ENCODE measurements at regions not wholly inside any gene's neighbourhood (a gene's known extent, or its start where the extent isn't known, plus 50 kb on each side); places are given as distances from the start of the nearest gene placed in this dataset.

- Histone ChIP-seq H3K4me1 (ENCODE audit: control insufficient read depth, extremely low read depth, insufficient read depth, low read length) (peaks cover 14% of the 10 kb centered on the region), H3K4me2 (ENCODE audit: insufficient read depth, low read length) (no peak overlapping the region), H3K9me3 (replicated peaks; ENCODE audit: control insufficient read depth, insufficient read depth, low read length) (no peaks in the 10 kb centered on the region), H4K20me1 (replicated peaks; ENCODE audit: control insufficient read depth, extremely low read depth, insufficient read depth, low read length) (no peaks in the 10 kb centered on the region), H3K9ac (replicated peaks; ENCODE audit: extremely low read depth, insufficient read depth, low read length) (no peak overlapping the region), H3K27me3 (ENCODE audit: control insufficient read depth in 2 of 2, insufficient read depth in 2 of 2, low read length in 2 of 2) (no peaks in the 10 kb centered on the region), H2AFZ (ENCODE audit: low read depth, low read length) (peak overlapping the region; percentile 63), H3K79me2 (ENCODE audit: control insufficient read depth, insufficient read depth, low read length) (no peaks in the 10 kb centered on the region), H3K27ac (ENCODE audit: insufficient read depth, low read depth, low read length) (no peak overlapping the region), H3K4me3 (replicated peaks in 1 of 3; ENCODE audit: insufficient read depth in 1 of 3, low read depth in 1 of 3, low read length in 3 of 3) (no peak overlapping the region), H3K9me1 (replicated peaks; ENCODE audit: control insufficient read depth, extremely low read depth, insufficient read depth, low read length) (no peaks in the 10 kb centered on the region), H3K36me3 (ENCODE audit: control insufficient read depth in 2 of 2, extremely low read depth in 1 of 2, insufficient read depth in 2 of 2, low read length in 2 of 2) (no peaks in the 10 kb centered on the region)
- BruUV-seq (replicated peaks): no TSS peak
- FAIRE-seq (no peak), DNase-seq (ENCODE audit: low read depth, low spot score) (peak; percentile 22)
- ChIA-PET CTCF (interaction anchor here (0.5 to 5.1 kb wide), 21 partner anchors 9 to 987 kb away, joined by 3 to 32 read pairs (median 3); no protein-coding TSS in a partner anchor), POLR2A (no interaction called here)
- TF ChIP-seq CTCF (IDR thresholded peaks at IDR 0.05; ENCODE audit: extremely low read depth in 1 of 2, insufficient read depth in 1 of 2, low read depth in 1 of 2, low read length in 2 of 2) (no peak), GATA2 (IDR thresholded peaks at IDR 0.05; ENCODE audit: insufficient read depth, insufficient read length, low read depth, low read length) (no peak), POLR2A (IDR thresholded peaks at IDR 0.05; ENCODE audit: low read depth, low read length) (no peak), JUN (IDR thresholded peaks at IDR 0.05; ENCODE audit: borderline replicate concordance, insufficient read depth, insufficient read length, low read depth) (no peak), EZH2 (IDR thresholded peaks at IDR 0.05; ENCODE audit: borderline replicate concordance, low read depth, low read length, severe bottlenecking) (no peak), MAX (IDR thresholded peaks at IDR 0.05; ENCODE audit: insufficient read depth, insufficient read length) (no peak), POLR2AphosphoS5 (IDR thresholded peaks at IDR 0.05; ENCODE audit: insufficient read depth, low read depth, low read length) (no peak), MYC (IDR thresholded peaks at IDR 0.05; ENCODE audit: low read depth, low read length) (no peak), FOS (IDR thresholded peaks at IDR 0.05; ENCODE audit: borderline replicate concordance, insufficient read depth, low read length) (no peak)
- intact Hi-C loops (cut with micrococcal nuclease): loop anchor here (2.0 to 5.0 kb wide), 4 partner anchors 76 to 906 kb away; no protein-coding TSS in a partner anchor
- dilution Hi-C loops (cut with MboI; ENCODE audit: extremely low pct_ligation_motif_present, low sequenced_read_pairs): no loop called here
These were observed 166.9 kb upstream of the MPDZ start for GRCh38 chr9:13446286-13446937.

All from endothelial cell of umbilical vein (primary cell).